ENCODE measurements at regions not wholly inside any gene's neighbourhood (a gene's known extent, or its start where the extent isn't known, plus 50 kb on each side); places are given as distances from the start of the nearest gene placed in this dataset.

- DNase-seq, result no peak
Measured at GRCh38 chr18:77763530-77764145, 514.0 kb downstream of the GALR1 start.

- DNase-seq, result no peak
Measured at GRCh38 chr18:77765468-77765867, 515.8 kb downstream of the GALR1 start.

GRCh38 chr18:77766421-77766820 is 516.8 kb downstream of the GALR1 start:
- DNase-seq, result no peak

- no peak for DNase-seq
Measured at GRCh38 chr18:77772177-77772576, 522.5 kb downstream of the GALR1 start.

GRCh38 chr18:77776104-77776503 is 526.5 kb downstream of the GALR1 start:
- DNase-seq, result no peak

GRCh38 chr18:77777163-77777562 is 527.5 kb downstream of the GALR1 start:
- DNase-seq, result no peak

GRCh38 chr18:77784759-77785379 is 535.2 kb downstream of the GALR1 start:
- no peak for DNase-seq

- no peak for DNase-seq
Measured at GRCh38 chr18:77785415-77785975, 535.8 kb downstream of the GALR1 start.

- DNase-seq, result no peak
Measured at GRCh38 chr18:77803024-77803423, 553.4 kb downstream of the GALR1 start.

GRCh38 chr18:77804382-77804781 is 554.7 kb downstream of the GALR1 start:
- no peak for DNase-seq

GRCh38 chr18:77807650-77808049 is 558.0 kb downstream of the GALR1 start:
- DNase-seq, result no peak

- DNase-seq, result no peak
Measured at GRCh38 chr18:77811503-77811902, 561.9 kb downstream of the GALR1 start.

GRCh38 chr18:77815666-77816338 is 566.2 kb downstream of the GALR1 start:
- DNase-seq, result no peak

GRCh38 chr18:77818328-77818727 is 568.7 kb downstream of the GALR1 start:
- DNase-seq, result no peak

- no peak for DNase-seq
Measured at GRCh38 chr18:77820472-77820871, 570.8 kb downstream of the GALR1 start.

GRCh38 chr18:77821892-77822291 is 572.2 kb downstream of the GALR1 start:
- DNase-seq, result no peak

- DNase-seq, result no peak
Measured at GRCh38 chr18:77822632-77823031, 573.0 kb downstream of the GALR1 start.

GRCh38 chr18:77833807-77834206 is 584.2 kb downstream of the GALR1 start:
- no peak for DNase-seq

- no peak for DNase-seq
Measured at GRCh38 chr18:77851802-77852201, 602.2 kb downstream of the GALR1 start.

GRCh38 chr18:77853859-77854258 is 604.2 kb downstream of the GALR1 start:
- no peak for DNase-seq

- DNase-seq, result no peak
Measured at GRCh38 chr18:77857678-77858655, 608.3 kb downstream of the GALR1 start.

- no peak for DNase-seq
Measured at GRCh38 chr18:77859634-77860033, 610.0 kb downstream of the GALR1 start.
